Fibroblast of skin of left biceps (primary cell): ENCODE measurements at regions not wholly inside any gene's neighbourhood (a gene's known extent, or its start where the extent isn't known, plus 50 kb on each side); places are given as distances from the start of the nearest gene placed in this dataset.

Experiments used
- DNase-seq, 2 experiments: peaks; one replicate each; pipeline ENCODE4 v3.0.0-alpha.2; 2013; ENCODE audit warnings: low read depth in 2 of 2

DNA sequence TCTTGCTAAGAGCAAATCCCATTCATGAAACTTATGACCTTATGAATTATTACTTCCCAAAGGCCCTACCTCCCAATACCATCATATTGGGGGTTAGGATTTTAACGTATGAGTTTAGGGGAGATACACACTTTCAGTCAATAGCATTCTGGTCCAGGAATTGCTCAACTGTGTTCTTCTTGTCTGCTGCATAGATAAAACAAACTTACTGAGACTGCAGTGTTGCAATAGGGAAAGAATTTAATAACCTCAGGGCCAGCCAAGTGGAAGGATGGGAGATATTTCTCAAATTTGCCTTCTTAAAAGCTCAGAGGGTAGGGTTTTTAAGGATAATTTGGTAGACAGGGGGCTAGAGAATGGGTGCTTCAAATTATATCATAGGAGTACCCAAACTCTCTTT is 625.8 kb downstream of the OTOL1 start:
- no peak for DNase-seq

DNA sequence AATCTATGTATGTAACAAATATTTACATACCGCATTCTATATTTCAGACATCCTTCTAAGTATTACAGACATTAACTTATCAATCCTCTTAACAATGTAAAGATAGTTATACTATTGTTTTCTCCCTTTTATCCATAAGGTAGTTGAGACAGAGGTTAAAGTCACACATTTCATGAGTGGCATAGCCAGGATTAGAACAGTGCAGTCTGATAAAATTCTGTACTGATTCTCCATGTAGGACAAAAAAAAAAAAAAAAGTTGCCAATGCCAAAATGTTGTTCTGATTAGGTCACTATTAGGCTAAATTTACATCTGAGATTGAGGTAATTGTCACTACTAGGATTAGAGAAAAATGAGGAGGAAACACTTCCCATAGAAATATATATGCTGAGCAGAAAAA is 629.2 kb downstream of the OTOL1 start:
- DNase-seq, result no peak

DNA sequence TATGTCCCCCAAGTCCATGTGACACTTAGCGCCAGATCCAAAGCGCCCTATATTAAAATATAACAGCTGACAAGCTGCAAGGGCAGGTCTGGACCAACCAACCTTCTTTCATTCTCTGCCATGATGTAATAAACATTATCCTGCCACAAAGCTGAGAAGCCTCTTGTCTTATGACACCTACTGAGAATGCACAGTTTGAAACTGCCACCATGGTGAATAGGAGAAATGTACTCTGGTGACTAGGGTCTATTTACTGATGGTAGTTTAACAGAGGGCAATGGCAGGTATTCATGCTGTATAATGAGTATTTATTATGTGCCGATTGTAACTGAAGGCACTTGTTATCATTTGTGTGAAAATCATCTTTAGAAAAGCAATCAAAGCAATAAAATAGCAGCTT is 634.0 kb downstream of the OTOL1 start:
- DNase-seq, result no peak

GRCh38 chr3:162132981-162133380 is 636.4 kb downstream of the OTOL1 start:
- DNase-seq, result no peak

GRCh38 chr3:162134571-162134970 is 638.0 kb downstream of the OTOL1 start:
- DNase-seq, result no peak

GRCh38 chr3:162136136-162136535 is 639.5 kb downstream of the OTOL1 start:
- no peak for DNase-seq

- DNase-seq, result no peak
Observed at GRCh38 chr3:162138509-162138908, 641.9 kb downstream of the OTOL1 start.

DNA sequence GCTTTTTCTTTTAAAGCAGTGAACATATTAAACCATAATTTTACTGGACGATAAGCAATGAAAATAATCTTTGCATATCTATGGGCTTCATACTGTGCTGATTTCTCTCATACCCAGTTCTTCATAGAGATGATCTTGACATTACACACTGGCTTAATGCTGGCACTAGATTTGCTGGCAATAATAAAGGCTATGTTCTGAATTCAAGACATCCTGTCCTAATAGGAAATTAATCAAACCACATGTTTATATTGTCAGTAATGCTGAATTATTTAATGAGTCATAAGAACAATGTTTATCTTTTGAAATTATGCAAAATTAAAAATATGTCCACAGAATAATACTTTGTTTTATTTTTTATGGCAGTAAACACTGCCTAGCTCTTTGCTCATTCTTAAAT is 643.2 kb downstream of the OTOL1 start:
- no peak for DNase-seq

GRCh38 chr3:162141272-162141791 is 644.7 kb downstream of the OTOL1 start:
- DNase-seq, result peak; percentile 79 to 81

DNA sequence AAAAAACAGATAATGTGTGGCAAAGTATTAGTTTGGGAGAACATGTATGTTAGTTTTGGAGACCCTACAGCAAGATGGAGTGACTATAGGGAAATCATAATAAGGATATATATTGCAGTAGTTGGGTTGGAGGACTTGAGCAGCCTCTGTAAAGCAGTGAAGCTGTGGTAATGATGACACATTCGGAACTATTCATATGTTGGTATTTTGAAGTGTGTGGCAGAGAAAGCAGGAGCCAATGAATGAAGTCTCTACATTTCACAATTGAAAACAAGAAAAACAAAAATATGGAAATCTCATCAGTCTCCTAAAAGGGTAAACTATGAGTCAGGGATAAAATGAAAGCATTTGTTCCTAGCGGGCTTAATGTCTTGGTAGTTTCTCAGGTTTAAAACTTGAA is 645.9 kb downstream of the OTOL1 start:
- DNase-seq, result no peak

DNA sequence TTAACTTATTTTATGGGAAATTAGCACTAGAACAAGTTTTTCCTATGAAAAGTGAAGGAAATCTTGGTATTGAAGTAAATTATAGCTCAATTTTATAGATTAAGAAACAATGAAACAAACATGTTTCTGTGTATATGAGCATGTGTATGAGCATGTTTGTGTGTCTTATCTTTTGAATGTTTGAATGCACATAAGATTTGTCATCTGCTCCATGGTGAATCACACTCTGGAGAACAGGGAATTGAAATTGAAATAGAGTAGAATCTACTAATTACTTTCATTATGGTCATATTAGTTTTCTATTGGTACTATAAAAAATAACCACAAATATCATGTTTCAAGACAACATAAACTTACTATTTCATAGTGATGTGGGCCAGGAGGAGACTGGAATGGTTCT is 646.6 kb downstream of the OTOL1 start:
- DNase-seq, result no peak

DNA sequence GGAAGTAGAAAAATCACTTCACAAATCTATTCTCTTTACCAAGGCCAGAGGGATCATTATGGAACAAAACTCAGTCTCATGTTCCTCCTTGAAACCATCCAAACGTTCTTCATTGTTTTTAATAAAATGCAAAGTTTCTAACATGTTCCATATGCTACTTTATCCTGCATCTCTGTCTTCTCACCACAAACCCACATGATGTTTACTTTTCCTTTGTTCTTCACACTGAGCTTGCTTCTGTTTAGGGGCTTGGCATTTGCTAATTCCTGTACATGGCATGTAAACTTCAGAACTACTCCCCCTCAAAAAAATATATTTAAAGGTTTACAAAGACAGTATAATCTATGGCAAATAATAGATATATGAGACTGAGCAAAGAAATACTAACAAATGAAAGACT is 651.4 kb downstream of the OTOL1 start:
- DNase-seq, result no peak

GRCh38 chr3:162150790-162151189 is 654.2 kb downstream of the OTOL1 start:
- DNase-seq, result no peak

- DNase-seq, result no peak
Observed at GRCh38 chr3:162152636-162153035, 656.0 kb downstream of the OTOL1 start.

DNA sequence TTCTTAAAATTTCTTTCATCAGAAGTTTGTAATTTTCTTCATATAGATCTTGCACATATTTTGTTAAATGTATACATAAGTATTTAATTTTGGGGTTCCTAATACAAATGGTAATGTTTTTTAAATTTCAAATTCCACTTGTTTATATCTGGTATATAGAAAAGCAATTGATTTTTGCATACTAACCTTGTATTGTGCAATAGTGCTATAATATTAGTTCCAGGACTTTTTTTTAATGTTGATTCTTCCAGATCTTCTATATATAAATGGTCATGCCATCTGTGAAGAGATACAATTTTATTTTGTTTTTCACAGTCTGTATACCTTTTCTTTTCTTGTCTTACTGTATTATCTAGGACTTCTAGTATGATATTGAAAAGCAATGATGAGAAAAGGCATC is 665.0 kb downstream of the OTOL1 start:
- no peak for DNase-seq

GRCh38 chr3:162165346-162165745 is 668.7 kb downstream of the OTOL1 start:
- DNase-seq, result no peak

DNA sequence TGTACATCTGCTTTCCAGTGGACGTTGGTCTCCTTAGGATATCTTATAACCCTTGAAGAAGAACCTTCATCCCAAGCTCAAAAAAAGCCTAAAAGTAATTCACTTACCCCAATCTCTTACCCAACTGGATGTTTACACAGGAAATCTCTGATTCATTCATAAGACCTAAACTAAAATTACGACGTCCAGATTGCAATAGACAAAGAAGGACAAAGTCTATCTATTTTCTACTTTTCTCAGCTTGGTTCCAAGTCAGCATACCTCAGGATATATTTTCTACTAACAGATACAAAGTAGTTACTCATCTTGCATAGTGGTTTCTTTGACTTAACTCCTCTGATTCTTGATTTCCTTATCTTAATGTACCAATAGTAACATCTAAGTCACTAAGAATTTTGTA is 669.9 kb downstream of the OTOL1 start:
- no peak for DNase-seq

DNA sequence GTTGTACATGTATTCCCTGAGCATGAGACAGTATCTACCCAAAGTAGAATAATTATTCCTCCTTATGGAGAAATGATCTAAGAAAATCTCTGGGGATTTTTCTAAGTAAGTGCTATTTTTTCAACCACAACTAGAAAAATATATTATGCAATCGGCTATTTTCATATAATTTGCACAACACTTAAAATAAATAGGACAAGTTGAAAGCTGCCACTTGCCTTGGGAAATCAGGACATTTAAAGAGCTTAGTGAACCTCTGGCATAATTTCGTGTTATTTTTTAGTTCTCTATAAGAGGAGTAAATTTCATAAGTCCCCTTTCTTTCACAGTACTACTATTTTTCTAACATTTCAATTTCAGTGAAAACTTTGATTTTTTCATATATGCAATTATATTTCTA is 672.1 kb downstream of the OTOL1 start:
- DNase-seq, result no peak

- DNase-seq, result no peak
Observed at GRCh38 chr3:162170581-162170980, 674.0 kb downstream of the OTOL1 start.

DNA sequence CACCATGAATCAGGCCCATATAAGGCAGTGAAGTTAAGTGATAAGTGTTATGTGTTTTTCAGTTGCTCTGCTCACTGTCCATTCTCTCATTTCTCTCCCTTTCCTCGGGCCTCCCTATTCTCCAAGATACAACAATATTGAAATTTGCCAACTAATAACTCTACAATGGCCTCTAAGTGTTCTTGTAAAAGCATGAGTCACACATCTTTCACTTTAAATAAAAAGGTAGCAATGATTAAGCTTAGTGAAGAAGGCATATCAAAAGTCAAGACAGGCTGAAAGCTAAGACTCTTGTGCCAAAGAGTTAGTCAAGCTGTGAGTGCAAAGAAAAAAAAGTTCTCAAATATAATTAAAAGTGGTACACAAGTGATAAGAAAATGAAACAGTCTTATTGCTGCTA is 675.4 kb downstream of the OTOL1 start:
- DNase-seq, result no peak

- no peak for DNase-seq
Observed at GRCh38 chr3:162175145-162175544, 678.5 kb downstream of the OTOL1 start.

GRCh38 chr3:162175878-162176277 is 679.3 kb downstream of the OTOL1 start:
- no peak for DNase-seq

DNA sequence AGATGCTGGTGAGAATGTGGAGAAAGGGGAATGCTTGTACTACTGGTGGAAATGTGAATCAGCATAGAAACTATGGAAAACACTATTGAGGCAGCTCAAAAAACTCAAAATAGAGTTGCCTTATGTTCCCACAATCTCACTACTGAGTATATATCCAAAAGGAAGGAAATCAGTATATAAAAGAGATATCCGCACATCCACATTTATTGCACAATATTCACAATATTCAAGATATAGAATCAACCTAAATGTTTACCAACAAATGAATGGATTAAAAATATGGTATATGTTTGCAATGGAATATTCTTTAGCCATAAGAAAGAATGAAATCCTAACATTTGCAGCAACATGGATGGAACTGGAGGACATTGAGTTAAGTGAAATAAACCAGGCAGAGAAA is 686.8 kb downstream of the OTOL1 start:
- no peak for DNase-seq

DNA sequence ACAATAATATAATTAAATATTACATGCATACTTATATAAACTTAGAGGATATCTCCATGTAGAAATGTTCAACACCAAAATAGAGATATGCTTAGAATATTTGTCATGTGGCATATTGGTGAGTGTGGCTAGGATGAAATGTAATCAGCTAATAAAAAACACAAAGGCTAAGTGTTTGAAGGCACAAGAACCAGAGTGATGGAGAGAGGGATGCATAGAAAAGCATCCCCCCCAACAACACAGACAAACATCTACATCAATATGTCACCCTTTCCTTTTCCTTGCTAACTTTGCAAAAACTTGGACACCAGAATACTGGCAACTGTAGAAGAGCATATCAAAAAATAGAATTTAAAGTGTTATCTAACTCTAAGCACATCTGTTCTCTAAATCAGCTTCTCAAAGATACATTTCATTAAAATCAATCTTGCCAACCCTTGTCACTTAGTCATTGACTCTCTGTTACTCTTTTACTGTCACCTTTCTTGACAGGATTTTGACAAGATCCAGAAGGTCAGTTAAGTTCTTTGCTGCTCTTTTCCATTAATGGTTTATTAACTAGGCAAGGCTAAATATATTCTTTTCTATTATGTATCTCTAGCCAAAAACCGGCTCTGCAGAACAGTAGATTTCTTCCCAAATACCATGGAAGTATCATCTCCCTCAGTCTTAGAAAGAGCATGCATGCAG is 695.9 kb downstream of the OTOL1 start:
- no peak for DNase-seq
